Cardiac fibroblast (primary cell): ENCODE measurements at regions not wholly inside any gene's neighbourhood (a gene's known extent, or its start where the extent isn't known, plus 50 kb on each side); places are given as distances from the start of the nearest gene placed in this dataset.
A peak's percentile ranks its signal among the peaks of the same experiment; 100 is the strongest.

Experiments
- DNase-seq, 2 donors: peaks; one replicate each; pipeline versions ENCODE4 v3.0.0 to v3.0.0-alpha.2; 2010; ENCODE audit warnings: low read depth in 2 of 2
- H3K4me3 ChIP-seq, 2 donors: replicated peaks in 1 of 2; 1 replicate in 1 of 2; 2 replicates in 1 of 2; pipeline ENCODE4 v1.5.1; 2011; ENCODE audit warnings: low read depth in 2 of 2, low read length in 2 of 2, mild to moderate bottlenecking in 2 of 2, moderate library complexity in 1 of 2
- TF ChIP-seq, protein P1 (sequence below): IDR thresholded peaks from one replicate; pipeline ENCODE4 v1.5.1; 2011; ENCODE audit warnings: low read depth, mild to moderate bottlenecking, low read length, inconsistent platforms

DNA sequence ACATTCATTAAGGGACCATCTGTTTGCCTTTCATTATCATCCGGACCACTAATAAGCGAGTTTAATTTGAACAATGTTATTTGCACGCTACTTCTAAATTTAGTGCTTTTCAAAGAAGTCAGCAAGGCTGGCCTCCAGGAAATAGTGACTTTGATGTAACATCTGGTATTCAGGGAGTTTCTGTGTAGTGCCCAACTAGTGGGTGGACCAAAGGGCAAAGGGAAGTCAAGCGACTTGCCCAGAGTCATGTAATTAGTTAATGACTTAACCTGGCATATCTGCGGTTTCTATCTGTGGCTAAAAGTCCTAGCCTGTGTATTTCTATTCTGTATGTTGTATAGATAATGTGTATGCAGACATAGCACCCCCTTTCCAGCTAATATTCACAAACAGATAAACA lies 56.3 kb upstream of the LCORL start:
- TF ChIP-seq, protein P1, sequence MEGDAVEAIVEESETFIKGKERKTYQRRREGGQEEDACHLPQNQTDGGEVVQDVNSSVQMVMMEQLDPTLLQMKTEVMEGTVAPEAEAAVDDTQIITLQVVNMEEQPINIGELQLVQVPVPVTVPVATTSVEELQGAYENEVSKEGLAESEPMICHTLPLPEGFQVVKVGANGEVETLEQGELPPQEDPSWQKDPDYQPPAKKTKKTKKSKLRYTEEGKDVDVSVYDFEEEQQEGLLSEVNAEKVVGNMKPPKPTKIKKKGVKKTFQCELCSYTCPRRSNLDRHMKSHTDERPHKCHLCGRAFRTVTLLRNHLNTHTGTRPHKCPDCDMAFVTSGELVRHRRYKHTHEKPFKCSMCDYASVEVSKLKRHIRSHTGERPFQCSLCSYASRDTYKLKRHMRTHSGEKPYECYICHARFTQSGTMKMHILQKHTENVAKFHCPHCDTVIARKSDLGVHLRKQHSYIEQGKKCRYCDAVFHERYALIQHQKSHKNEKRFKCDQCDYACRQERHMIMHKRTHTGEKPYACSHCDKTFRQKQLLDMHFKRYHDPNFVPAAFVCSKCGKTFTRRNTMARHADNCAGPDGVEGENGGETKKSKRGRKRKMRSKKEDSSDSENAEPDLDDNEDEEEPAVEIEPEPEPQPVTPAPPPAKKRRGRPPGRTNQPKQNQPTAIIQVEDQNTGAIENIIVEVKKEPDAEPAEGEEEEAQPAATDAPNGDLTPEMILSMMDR = no peak
- no peak for DNase-seq
- no peak overlapping the region for H3K4me3 ChIP-seq

- TF ChIP-seq, protein P1 = peak; percentile 35
- peak in 1 of 2 donors; percentile 18 for DNase-seq
Observed at GRCh38 chr4:18075823-18076433, 54.4 kb upstream of the LCORL start.

GRCh38 chr4:18071894-18072293 lies 50.3 kb upstream of the LCORL start:
- TF ChIP-seq, protein P1 = no peak
- DNase-seq = no peak
- H3K4me3 ChIP-seq = no peak overlapping the region

More at GRCh38 chr4:18075823-18076433, 54.4 kb upstream of the LCORL start:
- H3K4me3 ChIP-seq = no peak overlapping the region
